D721Med (cell line): ENCODE measurements at regions not wholly inside any gene's neighbourhood (a gene's known extent, or its start where the extent isn't known, plus 50 kb on each side); places are given as distances from the start of the nearest gene placed in this dataset.

Experiments used
- DNase-seq: peaks from one replicate; pipeline ENCODE4 v3.0.0; 2011; ENCODE audit warnings: low spot score; ENCODE audit not compliant: insufficient read length
- FAIRE-seq: peaks from 2 replicates; lab custom pipeline; 2011; peaks lifted over from hg19 to GRCh38; lab: Jason Lieb, UNC
- CTCF ChIP-seq: IDR thresholded peaks from 2 replicates; pipeline ENCODE4 v1.5.1; 2012; ENCODE audit warnings: mild to moderate bottlenecking, control low read depth; ENCODE audit not compliant: insufficient read depth; ENCODE audit errors: missing control alignments

- TF ChIP-seq CTCF, result no peak
- no peak for FAIRE-seq
- DNase-seq, result no peak
Observed at GRCh38 chr7:138282997-138283396, 177.1 kb upstream of the TRIM24 start.

GRCh38 chr7:138285129-138285528, 174.9 kb upstream of the TRIM24 start:
- no peak for FAIRE-seq
- TF ChIP-seq CTCF, result no peak
- DNase-seq, result no peak

- TF ChIP-seq CTCF, result no peak
- FAIRE-seq (no peak), DNase-seq (no peak)
Observed at GRCh38 chr7:138286846-138287245, 173.2 kb upstream of the TRIM24 start.

- no peak for DNase-seq
- FAIRE-seq, result no peak
- no peak for TF ChIP-seq CTCF
Observed at GRCh38 chr7:138287549-138287948, 172.5 kb upstream of the TRIM24 start.

GRCh38 chr7:138289082-138289481, 171.0 kb upstream of the TRIM24 start:
- DNase-seq (no peak), FAIRE-seq (no peak)
- no peak for TF ChIP-seq CTCF

GRCh38 chr7:138289864-138290263, 170.2 kb upstream of the TRIM24 start:
- DNase-seq, result no peak
- no peak for TF ChIP-seq CTCF
- no peak for FAIRE-seq

GRCh38 chr7:138292951-138293350, 167.1 kb upstream of the TRIM24 start:
- DNase-seq (no peak), FAIRE-seq (no peak)
- TF ChIP-seq CTCF, result no peak
